ENCODE measurements at regions not wholly inside any gene's neighbourhood (a gene's known extent, or its start where the extent isn't known, plus 50 kb on each side); places are given as distances from the start of the nearest gene placed in this dataset.
"Not testable (repeated sequence)": the region's sequence is repeated elsewhere in the genome, so short reads cannot be mapped to it uniquely, and the experiment has no call there.

GRCh38 chr22:35475545-35475944, 65.1 kb upstream of the RASD2 start:
- DNase-seq = no peak

- DNase-seq = no peak
Observed at GRCh38 chr22:35476341-35476740, 64.3 kb upstream of the RASD2 start.

GRCh38 chr22:35477911-35478582, 62.6 kb upstream of the RASD2 start:
- peak; percentile 93 for DNase-seq

- DNase-seq = no peak
Observed at GRCh38 chr22:35478633-35479107, 62.0 kb upstream of the RASD2 start.

GRCh38 chr22:35479359-35479758, 61.3 kb upstream of the RASD2 start:
- DNase-seq = no peak

GRCh38 chr22:35479985-35480550, 60.6 kb upstream of the RASD2 start:
- peak; percentile 25 for DNase-seq

GRCh38 chr22:35480627-35481550, 59.7 kb upstream of the RASD2 start:
- DNase-seq = no peak

GRCh38 chr22:35482311-35482710, 58.3 kb upstream of the RASD2 start:
- DNase-seq = no peak

GRCh38 chr22:35482974-35483373, 57.7 kb upstream of the RASD2 start:
- no peak for DNase-seq

GRCh38 chr22:35483730-35484129, 56.9 kb upstream of the RASD2 start:
- no peak for DNase-seq

GRCh38 chr22:35484651-35485556, 55.7 kb upstream of the RASD2 start:
- no peak for DNase-seq

GRCh38 chr22:35486116-35486631, 54.5 kb upstream of the RASD2 start:
- DNase-seq = no peak

GRCh38 chr22:35487623-35488022, 53.0 kb upstream of the RASD2 start:
- not testable (repeated sequence) for DNase-seq

- no peak for DNase-seq
Observed at GRCh38 chr22:35488513-35488912, 52.1 kb upstream of the RASD2 start.

- no peak for DNase-seq
Observed at GRCh38 chr22:35489239-35489638, 51.4 kb upstream of the RASD2 start.

Measured in EL (cell line).